ENCODE measurements at regions not wholly inside any gene's neighbourhood (a gene's known extent, or its start where the extent isn't known, plus 50 kb on each side); places are given as distances from the start of the nearest gene placed in this dataset.

DNA sequence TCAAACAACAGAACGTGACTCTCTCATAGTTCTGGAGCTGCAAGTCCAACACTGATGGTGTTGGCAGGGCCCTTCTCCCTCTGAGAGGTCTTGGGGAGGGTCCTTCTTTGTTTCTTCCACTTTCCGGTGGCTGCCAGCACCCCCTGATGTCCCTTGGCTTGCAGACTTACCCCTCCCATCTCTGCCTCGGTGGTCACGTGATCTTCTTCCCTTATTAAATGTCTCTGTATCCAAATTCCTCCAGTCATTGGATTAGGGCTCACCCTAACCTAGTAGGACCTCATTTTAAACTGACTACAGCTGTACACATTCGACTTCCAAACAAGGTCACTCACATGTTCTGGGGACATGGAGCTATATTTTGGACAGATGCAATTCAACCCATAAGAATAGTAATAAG, 780.6 kb upstream of the SALL3 start:
- DNase-seq (ENCODE audit: low read depth) = no peak

DNA sequence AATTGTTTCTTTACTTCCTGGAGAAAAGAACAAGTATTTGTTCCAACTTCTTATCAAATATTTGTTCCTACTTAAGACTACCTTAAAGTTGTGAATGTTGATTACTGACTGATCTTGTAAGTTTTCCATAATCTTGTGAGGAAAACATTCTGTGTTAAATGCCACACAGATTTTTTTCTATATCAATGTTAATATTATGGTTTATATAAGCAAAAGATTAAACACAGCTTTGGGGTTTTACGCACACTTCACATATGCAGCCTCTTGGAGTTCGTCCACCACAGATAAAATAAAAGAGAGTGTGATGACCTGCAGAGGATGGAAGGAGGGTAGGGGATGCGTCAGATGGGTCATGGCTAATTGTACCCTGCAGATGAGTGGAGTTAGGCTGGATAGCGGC, 780.0 kb upstream of the SALL3 start:
- no peak for DNase-seq (ENCODE audit: low read depth)

DNA sequence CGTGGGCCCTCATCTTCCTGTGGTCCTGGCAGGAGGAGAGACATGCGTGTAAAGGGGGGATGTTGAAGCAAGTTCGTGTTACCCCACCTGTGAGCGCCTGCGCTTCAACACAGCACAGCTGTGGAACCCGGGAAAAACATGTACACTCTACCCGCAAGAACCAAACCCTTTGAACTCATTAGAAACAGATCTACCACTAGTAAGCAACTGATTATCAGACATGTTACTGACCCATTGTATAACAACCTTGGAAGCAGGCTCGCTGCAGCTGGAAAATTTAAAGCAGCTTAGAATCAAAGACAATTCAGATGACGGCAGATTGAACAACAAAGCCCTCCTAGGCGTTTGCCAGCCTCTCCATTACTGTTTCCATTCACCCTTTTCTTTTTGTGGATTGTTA, 771.7 kb upstream of the SALL3 start:
- DNase-seq (ENCODE audit: low read depth) = no peak

DNA sequence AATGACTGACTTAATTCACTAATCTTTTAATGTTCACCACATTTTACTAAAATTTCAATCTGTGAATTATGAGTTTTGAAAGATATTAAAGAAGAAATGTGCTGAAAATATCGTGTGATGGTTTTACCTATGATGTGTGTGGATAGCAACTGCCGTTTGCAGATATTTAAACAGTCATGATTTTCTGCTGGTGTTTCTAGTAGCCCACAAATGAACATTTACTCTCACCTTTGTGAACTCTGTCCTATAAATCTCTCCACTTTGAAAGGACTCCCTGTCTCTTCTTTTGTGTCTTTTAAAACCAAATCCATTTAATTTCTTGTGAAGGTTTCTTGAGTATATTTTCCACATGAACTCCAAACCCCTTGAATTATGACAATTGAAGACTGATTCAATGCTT, 771.2 kb upstream of the SALL3 start:
- no peak for DNase-seq (ENCODE audit: low read depth)

DNA sequence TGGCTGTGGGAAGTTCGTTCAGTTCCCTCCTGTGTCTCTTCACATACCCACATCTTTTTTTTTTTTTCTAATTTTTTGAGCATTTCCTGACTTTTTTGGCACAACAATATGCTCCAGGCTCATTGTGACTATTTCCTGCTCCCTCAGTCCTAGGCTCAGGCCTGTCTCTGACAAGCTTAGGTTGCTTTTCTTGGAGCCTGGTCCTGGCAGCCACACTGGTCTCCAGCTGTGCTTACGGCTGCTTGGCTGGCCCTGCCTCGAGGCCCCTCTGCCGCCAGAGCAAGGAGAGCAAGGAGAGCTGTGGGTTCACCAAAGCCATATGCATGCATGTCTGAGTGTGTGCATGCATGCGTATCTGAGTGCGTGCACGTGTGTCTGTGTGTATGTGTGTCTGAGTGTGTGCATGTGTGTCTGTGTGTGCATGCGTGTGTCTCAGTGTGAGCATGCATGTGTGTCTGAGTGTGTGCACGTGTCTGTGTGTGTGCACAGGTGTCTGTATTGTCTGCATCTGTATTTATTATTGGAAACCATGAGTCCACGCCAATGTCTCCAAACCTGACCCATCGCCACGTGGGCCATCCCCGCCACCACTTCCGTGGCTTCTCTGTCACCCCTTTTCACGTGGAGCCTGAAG, 766.1 kb upstream of the SALL3 start:
- no peak for DNase-seq (ENCODE audit: low read depth)

DNA sequence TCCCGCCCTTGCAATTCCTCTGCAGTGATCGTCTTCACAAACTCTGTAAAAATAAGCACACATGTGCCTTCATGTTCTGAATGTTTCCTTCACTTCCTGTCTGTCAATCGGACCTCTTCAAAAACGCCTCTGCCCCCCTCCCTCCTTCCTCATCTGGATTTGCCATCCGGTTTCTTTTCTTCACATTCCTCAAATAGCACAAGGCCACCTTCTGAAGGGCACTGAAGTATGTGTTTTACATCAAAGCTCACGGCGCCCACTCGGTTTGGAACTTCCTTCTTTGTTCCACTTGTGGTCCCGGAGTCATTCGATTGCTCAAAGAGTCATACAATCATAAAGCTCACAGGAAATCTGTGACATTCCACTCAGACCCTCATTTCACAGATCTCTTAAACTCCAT, 758.1 kb upstream of the SALL3 start:
- no peak for DNase-seq (ENCODE audit: low read depth)

DNA sequence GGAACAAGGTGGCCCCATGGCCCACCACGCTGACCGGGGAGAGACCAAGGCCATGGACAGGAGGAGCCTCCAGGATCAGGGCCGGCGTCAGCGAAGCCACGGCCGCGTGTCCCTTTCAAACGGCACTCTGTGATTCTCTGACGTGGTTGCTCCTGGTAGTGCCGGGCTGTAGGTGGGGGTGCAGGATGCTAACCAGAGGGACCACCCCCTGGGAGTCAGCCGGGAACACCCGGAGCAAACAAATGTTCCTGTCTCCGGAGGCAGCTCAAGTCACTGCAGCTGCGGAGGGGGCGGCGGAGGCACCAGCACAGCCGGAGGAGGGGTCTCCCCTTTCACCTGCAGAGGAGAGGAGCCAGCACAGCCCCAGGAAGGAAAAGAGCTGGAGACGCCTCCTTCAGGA, 750.6 kb upstream of the SALL3 start:
- DNase-seq (ENCODE audit: low read depth) = no peak

DNA sequence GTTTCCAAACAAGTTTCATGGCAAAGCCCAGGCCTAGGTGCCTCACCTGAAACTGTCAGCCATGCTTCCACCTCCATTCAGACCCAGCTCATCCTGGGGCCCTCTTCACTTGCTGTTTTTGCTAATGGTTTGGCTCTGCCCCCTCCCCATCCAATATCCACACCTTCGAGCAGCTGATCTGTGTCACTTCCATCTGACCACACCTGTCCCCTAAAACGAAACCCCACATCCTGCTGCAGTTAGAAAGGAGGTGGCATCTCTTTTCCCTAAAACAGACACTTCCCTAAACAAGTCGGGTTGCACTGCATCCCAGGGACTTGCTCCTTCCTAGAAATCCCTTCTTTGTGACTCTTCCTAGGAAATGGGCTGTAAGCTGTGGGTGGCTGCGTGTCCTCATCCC, 748.7 kb upstream of the SALL3 start:
- no peak for DNase-seq (ENCODE audit: low read depth)

DNA sequence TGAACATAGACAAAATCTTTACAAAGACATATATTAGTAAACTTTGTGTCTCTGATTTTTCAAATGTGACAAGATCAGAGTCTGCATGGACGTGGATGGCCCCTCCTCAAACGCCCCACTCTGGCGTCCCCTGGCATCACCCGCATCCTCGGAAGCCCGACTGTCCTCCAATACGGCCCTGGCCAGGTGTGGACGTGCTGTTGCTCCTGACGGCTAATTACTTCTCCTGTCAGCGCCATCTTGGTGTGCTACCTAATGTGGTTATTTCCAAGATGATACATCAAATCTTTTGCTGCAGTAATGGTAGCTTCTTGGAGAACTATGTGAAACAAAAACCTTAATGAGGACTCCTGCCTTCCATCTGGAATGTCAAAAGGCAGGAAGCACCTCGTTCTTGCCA, 747.4 kb upstream of the SALL3 start:
- DNase-seq (ENCODE audit: low read depth) = no peak

DNA sequence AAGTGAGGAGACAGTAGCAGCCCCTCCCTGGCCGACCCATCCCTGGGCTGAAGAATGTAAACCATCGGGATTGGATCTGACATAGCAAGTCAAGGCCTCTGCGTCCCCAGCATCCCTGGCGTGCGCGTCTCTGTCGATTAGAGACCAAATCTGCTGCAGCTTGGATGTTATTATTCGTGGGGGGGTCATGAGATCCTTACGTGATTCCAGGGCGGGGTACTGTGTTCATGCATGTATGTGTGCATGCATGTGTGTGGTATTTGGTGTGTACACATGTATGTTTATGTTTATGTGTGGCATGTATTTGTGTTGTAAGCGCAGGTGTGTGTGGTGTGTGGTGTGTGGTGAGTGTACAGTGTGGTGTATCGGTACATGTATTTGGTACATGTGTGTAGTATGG, 741.8 kb upstream of the SALL3 start:
- no peak for DNase-seq (ENCODE audit: low read depth)

DNA sequence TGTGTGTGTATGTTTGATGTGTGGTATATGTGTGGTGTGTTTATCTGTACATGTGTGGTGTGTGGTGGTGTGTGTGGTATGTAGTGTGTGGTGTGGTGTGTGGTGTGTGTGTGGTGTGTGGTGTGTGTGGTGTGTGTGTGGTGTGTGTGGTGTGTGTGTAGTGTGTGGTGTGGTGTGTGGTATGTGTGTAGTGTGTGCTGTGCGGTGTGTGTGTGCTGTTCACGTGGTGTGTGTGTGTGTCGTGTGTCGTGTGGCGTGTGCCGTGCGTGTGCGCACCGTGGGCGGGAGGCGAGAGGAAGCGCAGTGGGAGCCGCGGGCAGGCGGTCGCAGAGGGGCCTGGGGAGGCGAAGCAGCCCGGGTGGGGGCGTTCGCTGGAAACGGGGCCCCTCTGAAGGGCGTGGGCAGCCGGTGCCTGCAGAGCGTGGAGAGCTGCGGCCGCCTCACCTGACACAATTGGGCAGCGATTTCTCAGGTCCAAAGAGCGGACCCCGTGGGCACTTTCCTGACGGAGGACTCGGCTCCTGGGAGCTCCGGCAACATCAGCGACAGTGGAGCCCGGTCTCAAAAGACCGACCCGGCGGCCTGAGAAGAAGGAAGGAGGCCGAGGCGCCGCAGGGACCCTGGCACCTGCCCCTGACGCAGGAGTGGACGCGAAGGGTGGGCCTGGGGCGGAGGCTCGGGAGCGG, 741.1 kb upstream of the SALL3 start:
- no peak for DNase-seq (ENCODE audit: low read depth)

DNA sequence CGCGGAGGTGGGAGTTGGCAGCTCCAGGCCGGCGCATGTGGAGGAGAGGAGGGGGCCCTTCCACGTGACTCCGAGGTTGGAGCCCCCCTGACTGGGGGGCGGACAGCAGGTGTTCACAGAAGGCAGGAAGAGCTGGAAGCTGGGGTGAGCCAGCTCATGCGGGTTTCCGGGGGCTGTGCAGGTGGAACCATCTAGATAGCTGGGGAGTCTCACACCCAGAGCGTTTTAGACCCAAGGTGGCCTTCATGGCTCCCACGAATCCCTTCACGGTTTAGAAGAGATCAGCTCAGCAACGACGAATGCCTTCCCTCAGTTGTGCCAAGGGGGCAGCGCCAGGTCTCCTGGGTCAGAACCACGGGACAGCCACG, 740.5 kb upstream of the SALL3 start:
- no peak for DNase-seq (ENCODE audit: low read depth)

DNA sequence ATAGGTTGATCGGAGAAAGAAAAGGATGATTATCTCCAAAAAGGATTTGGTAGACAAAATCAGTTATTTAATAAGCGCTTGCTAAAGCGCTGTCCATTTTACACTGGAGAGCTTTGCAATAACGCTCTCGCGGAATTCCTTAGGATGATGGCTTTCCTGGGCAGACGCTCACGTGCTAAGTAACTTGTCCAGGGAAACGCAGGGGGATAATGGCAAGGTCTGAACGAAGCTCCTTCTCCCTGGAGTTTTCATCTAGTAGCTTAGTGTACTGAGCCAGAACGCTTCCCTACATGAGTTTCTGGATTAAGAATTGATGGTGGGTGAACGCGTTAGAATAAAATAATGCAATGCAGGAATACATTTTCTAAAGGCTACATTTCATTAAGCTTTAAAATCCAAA, 739.5 kb upstream of the SALL3 start:
- DNase-seq (ENCODE audit: low read depth) = no peak

DNA sequence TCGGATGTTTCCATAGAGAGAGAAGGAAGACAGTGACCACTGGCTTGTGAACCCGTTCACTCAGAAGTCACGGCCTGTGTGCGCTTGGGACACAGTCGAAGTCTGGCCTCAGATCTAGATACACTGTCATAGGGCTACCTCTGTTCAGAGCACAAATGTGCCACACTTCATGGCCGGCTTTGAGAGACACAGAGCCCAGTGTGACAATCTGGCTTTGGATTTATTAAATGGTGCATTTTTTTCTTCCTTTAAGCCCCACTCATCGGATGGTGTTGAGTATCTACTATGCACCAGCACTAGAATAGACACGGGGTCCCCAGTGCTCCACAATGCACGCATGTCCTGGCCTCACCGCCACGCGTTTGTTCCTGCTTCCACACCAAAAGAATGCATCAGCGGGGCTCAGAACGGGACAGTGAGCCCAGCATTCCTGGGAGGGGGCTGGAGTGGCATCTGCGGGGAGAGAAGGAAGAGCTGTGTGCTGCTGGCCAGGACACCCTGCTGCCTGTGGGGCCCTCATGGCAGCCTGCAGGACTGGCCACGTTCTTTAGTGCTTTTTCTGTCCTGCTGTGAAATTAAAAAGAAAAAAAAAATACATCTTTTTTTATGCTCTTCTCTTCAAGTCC, 738.9 kb upstream of the SALL3 start:
- DNase-seq (ENCODE audit: low read depth) = no peak

DNA sequence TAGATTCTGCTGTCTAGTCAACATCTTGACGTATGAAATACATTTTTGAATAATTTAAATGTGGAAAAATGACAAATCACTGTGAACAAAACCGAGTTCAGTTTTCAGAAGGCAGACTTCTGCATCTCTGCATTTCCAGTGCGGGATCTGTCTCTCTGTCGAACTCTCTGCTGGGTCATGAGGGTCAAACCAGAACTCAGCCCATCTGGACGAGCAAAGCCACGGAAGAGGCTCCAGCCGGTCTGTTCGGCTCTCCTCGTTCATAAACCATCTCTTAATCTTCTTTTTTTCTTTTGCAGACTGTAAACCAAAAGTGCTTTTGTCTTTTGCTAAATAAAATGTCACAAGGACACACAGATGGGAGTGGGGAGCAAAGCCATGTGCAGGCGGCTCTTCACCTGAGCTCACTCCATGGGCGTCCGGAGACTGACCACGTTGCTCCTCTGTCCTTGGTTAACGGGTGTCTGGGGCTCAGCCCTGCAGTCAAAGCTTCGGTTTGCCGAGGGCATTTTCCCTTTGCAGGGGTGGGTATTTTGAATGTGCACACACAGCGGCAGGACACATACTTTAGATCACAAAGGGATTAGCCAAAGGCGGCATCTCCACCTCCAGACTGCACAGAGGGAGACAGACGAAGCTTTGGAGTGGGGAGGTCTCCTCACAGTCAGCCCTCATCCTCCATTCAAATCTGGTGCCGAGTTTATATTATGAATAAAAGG, 737.9 kb upstream of the SALL3 start:
- no peak for DNase-seq (ENCODE audit: low read depth)

DNA sequence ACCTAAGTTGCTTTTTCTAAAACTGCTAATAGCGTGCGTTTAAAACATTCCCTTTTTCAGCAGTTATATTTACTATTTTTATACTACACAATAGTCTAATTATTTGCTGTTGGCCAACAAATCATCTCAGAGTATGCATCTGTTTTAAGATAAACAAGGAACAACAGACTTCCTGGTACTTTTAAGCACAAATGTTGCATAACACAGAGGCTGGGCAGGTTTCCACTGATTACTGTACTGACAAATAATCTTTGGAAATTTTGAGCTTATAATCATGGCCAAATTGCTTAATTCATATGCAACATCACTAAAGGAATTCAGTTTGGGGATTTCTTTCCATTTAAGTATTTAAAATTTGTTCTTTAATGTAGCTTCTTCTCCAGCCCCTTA, 737.4 kb upstream of the SALL3 start:
- DNase-seq (ENCODE audit: low read depth) = no peak

DNA sequence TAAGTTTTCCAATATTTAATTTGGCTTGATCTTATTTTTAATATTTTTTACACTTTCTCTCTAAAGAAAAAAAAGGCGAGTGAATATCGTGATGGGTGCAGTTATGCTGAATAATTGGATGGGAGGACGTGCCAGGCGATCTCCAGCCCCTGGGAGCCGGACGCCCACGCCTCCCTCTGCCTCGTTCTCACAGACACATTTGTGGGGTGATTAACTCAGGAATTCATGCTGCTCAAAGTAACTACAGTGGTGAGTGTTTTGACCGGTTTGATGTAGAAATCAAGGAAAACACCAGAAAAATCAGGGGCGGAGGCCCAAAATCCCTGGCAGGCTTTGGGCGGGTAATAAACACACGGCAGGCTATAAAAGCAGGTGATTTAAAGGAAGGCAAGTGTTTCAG, 736.8 kb upstream of the SALL3 start:
- no peak for DNase-seq (ENCODE audit: low read depth)

DNA sequence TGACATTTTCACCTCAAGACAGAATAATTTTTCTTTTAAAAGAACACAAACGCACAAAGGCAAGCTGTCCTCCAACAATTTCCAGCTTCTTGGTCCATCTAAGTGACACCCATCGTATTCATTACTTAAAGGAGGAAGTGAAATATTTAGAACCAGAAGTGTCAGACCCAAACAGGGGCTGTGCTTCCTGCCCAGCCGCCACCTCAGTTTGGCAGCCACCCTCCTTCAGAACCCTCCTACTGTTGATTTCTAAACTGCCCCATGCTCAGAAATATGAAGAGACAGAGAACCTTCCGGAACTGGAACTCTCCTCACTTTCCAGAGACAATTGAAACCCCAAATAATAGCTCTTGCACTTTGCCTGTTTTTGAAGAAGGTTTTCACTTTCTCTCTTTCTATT, 734.8 kb upstream of the SALL3 start:
- DNase-seq (ENCODE audit: low read depth) = no peak

DNA sequence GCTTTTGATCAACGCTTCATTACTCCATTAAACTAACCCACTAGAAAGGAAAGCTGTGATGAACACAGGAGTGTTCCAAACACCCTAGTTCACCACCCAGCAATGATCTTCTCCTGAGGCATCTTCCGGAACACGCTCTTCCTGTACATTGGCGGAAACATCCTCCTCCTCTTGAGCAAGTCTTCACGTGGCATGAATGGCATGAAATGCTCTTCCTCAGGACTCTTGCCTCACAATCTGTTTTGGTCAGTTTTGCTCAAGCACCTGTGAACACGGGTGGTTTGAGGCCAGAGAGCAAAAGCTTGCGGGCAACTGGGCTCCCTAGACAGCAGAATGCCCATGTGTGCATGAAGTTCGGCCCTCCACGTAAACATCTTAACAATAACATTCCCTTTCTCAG, 734.2 kb upstream of the SALL3 start:
- no peak for DNase-seq (ENCODE audit: low read depth)

DNA sequence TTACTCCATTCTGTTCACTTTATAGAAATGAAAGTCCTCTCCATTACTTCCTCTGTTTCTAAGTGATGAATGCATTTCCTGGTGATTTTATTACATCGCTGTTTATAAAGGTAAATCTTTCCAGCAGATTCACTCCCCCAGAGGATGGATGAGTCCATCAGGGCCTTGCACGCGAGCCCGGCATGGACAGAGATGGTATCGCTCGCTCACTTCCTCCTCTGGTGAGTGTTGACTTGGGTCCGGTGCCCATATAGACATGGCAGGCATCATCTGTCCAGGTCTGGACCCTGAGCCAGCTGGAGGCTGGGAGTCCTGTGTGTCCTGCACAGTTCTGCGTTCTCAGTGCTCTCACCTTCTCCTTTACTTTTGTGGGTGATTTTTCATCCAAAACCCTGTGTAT, 733.6 kb upstream of the SALL3 start:
- DNase-seq (ENCODE audit: low read depth) = no peak

DNA sequence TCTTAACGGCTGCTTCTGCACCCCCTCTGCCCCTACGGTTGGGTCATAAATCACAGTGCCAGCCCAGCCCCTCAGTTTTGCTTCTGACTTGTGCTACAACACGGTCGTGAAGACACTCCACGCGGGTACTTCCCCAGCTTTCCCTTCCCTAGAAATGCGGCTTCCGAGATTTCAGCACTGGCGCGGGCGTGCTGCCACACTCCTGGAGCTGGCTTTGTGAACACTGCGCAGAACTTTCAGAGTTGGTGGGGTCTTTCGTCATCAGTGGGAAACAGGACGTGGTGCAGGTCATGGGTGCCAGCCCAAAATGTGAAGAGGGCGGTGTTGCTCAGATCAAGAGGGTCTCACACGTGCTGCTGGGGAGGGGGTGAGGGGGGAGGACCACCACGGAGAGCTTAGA, 733.0 kb upstream of the SALL3 start:
- DNase-seq (ENCODE audit: low read depth) = no peak

DNA sequence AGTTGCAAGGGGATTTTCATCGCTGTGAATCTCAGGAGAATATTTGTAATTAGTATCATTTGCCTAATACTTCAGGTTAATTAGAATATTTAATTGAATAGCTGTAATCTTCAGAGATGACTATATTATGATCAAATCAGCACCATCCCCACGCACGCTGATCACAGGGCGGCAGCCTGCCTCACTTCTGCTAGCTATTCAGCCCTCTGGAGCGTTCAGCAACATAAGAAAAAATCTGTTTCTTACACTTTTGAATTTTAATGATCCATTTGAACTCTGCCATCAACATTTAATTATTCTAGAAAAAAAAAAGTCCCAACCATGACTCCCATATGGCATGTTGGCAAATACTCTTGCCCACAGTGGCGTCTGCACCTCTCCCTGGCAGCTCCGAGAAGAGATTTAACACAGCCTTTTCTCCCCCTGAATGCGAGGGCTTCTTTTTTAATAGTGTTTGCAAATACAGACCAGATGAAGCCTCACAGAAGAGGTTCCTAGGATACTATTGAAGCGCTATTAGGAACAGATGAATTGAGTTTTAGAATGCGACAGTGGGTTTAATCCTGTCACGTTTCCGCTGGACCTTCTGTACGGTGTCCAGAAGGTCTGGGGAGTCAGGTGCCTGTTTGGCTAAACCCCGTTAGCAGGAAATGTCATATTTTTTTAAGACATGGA, 731.9 kb upstream of the SALL3 start:
- no peak for DNase-seq (ENCODE audit: low read depth)

Data from forelimb muscle (tissue), 1 donor.